ENCODE measurements at regions not wholly inside any gene's neighbourhood (a gene's known extent, or its start where the extent isn't known, plus 50 kb on each side); places are given as distances from the start of the nearest gene placed in this dataset.
"Not testable (repeated sequence)": the region's sequence is repeated elsewhere in the genome, so short reads cannot be mapped to it uniquely, and the experiment has no call there.

DNA sequence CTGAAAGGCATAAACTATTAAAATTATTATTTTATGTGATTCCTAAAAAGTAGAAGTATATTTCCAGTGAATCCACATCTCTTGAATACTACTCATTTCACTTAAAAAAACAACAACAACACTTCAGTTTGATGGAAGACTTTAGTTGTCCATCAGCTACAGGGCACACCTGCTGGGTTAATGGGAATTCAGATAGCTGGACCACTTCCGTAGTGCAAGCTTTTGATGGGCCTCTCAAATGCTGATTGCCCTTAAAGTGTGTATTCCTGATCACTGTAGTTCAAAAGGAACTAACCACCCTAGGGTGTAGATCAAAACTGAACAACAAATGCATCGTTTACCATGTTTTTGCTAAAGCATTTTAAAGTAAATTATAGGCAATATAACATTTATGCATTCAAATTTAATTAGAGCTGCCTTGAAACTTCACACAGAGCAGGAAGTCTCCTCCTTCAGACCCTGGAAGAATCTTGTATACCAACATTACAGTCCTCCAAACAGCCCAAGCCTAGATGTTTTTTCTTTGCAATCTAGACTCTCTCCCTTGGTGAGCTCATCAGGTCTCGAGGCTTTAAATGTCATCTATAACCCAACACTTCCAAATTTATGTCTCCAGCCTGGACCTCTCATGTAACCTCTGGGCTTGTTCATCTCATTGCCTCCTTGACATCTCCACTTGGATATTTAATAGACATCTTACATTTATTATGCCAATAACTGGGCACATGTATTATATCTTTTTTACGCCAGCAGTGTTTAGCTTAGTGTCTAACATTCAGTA lies 510.1 kb upstream of the SLC39A10 start:
- H3K4me3 ChIP-seq (ENCODE audit: low read depth, low read length) = no peak overlapping the region
- DNase-seq (ENCODE audit: low read depth) = no peak
- no peak for TF ChIP-seq CTCF (IDR thresholded peaks at IDR 0.05; ENCODE audit: insufficient read depth, low read length)

GRCh38 chr2:195138435-195138834 lies 518.6 kb upstream of the SLC39A10 start:
- TF ChIP-seq CTCF (IDR thresholded peaks at IDR 0.05; ENCODE audit: insufficient read depth, low read length) = no peak
- H3K4me3 ChIP-seq (ENCODE audit: low read depth, low read length) = no peak overlapping the region
- no peak for DNase-seq (ENCODE audit: low read depth)

- DNase-seq (ENCODE audit: low read depth); H3K4me3 ChIP-seq (ENCODE audit: low read depth, low read length): not testable (repeated sequence)
These were observed 531.1 kb upstream of the SLC39A10 start for GRCh38 chr2:195125889-195126288.

DNA sequence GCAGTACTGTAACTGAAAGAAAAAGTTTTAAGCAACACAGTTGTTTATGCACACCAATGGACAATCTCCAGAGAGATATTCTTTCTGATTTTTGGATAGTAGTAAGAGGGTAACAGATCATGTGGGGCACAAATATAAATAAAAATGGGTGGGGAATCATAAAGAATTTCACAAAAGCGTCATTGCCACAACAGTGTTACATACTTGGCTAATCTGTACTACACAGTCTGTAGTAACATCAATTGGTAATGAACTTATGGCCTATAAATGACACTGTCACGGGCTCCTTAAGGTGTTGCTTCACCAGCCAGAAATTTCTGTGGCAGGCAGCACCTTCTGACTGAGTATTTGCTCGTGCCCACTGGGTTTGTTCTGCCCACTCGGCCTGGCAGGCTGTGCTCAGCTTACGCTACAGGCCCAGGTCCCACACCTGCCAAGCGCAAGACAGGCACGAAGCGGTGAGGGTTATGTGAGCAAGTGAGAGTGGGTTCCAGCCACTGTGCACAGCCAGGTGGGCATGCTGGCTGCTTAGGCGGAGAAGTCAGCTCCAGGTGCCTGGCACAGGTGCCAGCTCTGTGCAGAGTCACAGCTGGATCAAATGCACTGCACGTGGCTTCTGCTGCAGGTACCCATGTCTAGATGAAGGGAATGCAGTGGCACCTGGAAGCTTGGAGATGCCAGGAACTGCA lies 532.5 kb upstream of the SLC39A10 start:
- no peak for TF ChIP-seq CTCF (IDR thresholded peaks at IDR 0.05; ENCODE audit: insufficient read depth, low read length)
- no peak overlapping the region for H3K4me3 ChIP-seq (ENCODE audit: low read depth, low read length)
- DNase-seq (ENCODE audit: low read depth) = no peak

DNA sequence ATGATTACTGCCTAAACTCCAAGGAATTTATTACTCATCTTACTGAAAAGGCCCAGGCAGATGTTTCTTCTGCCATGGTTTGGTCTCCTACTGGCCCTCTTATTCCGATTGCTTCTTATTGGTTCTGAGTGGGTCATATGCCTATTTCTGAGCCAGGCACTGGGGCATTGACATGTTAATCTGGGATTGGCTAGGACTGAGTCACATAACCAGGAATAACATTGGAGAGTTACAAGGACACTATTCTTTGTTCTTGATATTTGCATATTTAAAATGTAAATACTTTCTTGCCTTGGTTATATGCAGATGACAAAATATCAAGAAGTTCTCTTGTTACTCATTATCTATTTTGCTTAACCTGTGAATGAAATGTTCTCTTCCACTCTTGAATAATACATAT lies 534.4 kb upstream of the SLC39A10 start:
- TF ChIP-seq CTCF (IDR thresholded peaks at IDR 0.05; ENCODE audit: insufficient read depth, low read length) = no peak
- DNase-seq (ENCODE audit: low read depth) = no peak
- no peak overlapping the region for H3K4me3 ChIP-seq (ENCODE audit: low read depth, low read length)

- no peak for DNase-seq (ENCODE audit: low read depth)
- no peak overlapping the region for H3K4me3 ChIP-seq (ENCODE audit: low read depth, low read length)
- TF ChIP-seq CTCF (IDR thresholded peaks at IDR 0.05; ENCODE audit: insufficient read depth, low read length) = no peak
These were observed 535.7 kb upstream of the SLC39A10 start for GRCh38 chr2:195121341-195121740.

DNA sequence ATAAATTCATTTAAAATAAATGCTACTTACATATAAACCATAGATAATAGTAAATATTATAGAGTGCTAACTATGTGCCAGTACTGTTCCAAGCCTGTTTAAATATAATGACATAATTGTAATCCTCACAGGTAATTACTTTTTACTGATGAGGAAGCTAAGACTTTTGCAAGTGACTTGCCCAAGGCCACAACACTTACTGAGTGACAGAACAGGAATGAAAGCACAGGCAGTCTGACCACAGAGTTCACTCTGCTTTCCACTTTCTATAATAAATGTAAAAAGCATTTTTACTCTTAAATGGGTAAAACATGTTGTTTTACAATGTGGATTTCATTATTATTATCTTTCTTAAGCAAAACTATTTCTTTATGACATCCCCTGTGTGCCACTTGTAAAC lies 537.8 kb upstream of the SLC39A10 start:
- no peak for TF ChIP-seq CTCF (IDR thresholded peaks at IDR 0.05; ENCODE audit: insufficient read depth, low read length)

More for the DNA sequence above, 537.8 kb upstream of the SLC39A10 start:
- DNase-seq (ENCODE audit: low read depth) = no peak
- no peak overlapping the region for H3K4me3 ChIP-seq (ENCODE audit: low read depth, low read length)

Measured in fibroblast of the aortic adventitia (primary cell).